ENCODE measurements at regions not wholly inside any gene's neighbourhood (a gene's known extent, or its start where the extent isn't known, plus 50 kb on each side); places are given as distances from the start of the nearest gene placed in this dataset.

GRCh38 chr12:47353508-47353907 lies 273.7 kb upstream of the AMIGO2 start:
- no peak for DNase-seq

DNA sequence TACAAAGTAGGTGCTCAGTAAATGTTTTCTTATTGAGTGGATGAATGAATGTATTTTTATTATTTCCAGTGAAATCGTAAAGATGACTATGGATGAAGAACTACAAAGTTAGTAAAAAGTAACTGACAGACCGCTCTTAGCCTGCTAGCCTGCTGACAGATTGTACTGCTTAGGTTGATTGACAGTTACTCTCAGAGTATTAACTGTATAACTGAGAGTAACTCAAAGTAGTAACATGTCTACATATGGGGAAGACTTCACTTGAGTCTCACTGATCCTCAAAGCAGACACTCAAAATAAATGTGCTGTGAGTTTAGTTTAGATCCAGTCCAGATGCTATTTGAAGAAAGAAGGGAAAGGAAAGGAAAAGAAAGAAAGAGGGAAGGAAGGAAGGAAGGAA lies 272.3 kb upstream of the AMIGO2 start:
- Histone ChIP-seq H3K27me3 (ENCODE audit: insufficient read depth) (peaks cover 22% of the 10 kb centered on the region; the same call in 1 of the 2 replicates), H3F3A (replicated peaks; ENCODE audit: insufficient read depth) (no peaks in the 10 kb centered on the region), H3K4me3 (ENCODE audit: low read depth in 2 of 2, low read length in 1 of 2) (no peak overlapping the region), H3K4me1 (ENCODE audit: control insufficient read depth in 1 of 2, insufficient read depth in 2 of 2, low read depth in 1 of 2, low read length in 1 of 2) (no peaks in the 10 kb centered on the region), H2AFZ (ENCODE audit: low read depth) (no peak overlapping the region), H3K9me3 (no peaks in the 10 kb centered on the region), H3K9ac (no peak overlapping the region), H3K4me2 (no peak overlapping the region), H3K9me2 (no peaks in the 10 kb centered on the region), H3K79me2 (ENCODE audit: insufficient read depth) (no peaks in the 10 kb centered on the region), H4K20me1 (ENCODE audit: insufficient read depth) (no peaks in the 10 kb centered on the region), H3K27ac (ENCODE audit: low read depth in 2 of 2, low read length in 1 of 2) (no peak overlapping the region), H3K36me3 (replicated peaks in 1 of 2; ENCODE audit: control insufficient read depth in 1 of 2, insufficient read depth in 2 of 2, low read length in 1 of 2) (no peaks in the 10 kb centered on the region)
- TF ChIP-seq POLR2AphosphoS5 (IDR thresholded peaks at IDR 0.05; ENCODE audit: low read depth, low read length) (no peak), RAD21 (IDR thresholded peaks at IDR 0.05; ENCODE audit: low read length) (no peak), YY1 (IDR thresholded peaks at IDR 0.05; ENCODE audit: low read depth) (no peak), REST (IDR thresholded peaks at IDR 0.05; ENCODE audit: low read depth, low read length) (no peak), SIN3A (IDR thresholded peaks at IDR 0.05; ENCODE audit: borderline replicate concordance, low read depth, low read length) (no peak), MEF2A (IDR thresholded peaks at IDR 0.05; ENCODE audit: borderline replicate concordance, low read depth) (no peak), FOXM1 (IDR thresholded peaks at IDR 0.05; ENCODE audit: low read depth) (no peak), RCOR1 (IDR thresholded peaks at IDR 0.05; ENCODE audit: low read length) (no peak)
- 26% methylated on average over 2 of the region's 2 CpGs for WGBS (ENCODE audit: low lambda C conversion rate)
- ChIA-PET POLR2A (no interaction called here), CTCF (no interaction called here)
- DNase-seq, result no peak

More at GRCh38 chr12:47353508-47353907, 273.7 kb upstream of the AMIGO2 start:
- Histone ChIP-seq H4K20me1 (ENCODE audit: insufficient read depth) (no peaks in the 10 kb centered on the region), H3K36me3 (replicated peaks in 1 of 2; ENCODE audit: control insufficient read depth in 1 of 2, insufficient read depth in 2 of 2, low read length in 1 of 2) (no peaks in the 10 kb centered on the region), H3K79me2 (ENCODE audit: insufficient read depth) (no peaks in the 10 kb centered on the region), H3K9ac (no peak overlapping the region), H3K4me2 (no peak overlapping the region), H3K9me3 (no peaks in the 10 kb centered on the region), H2AFZ (ENCODE audit: low read depth) (no peak overlapping the region), H3K27ac (ENCODE audit: low read depth in 2 of 2, low read length in 1 of 2) (no peak overlapping the region), H3F3A (replicated peaks; ENCODE audit: insufficient read depth) (no peaks in the 10 kb centered on the region), H3K9me2 (no peaks in the 10 kb centered on the region), H3K27me3 (ENCODE audit: insufficient read depth) (peaks cover 26% of the 10 kb centered on the region; the same call in 1 of the 2 replicates), H3K4me1 (ENCODE audit: control insufficient read depth in 1 of 2, insufficient read depth in 2 of 2, low read depth in 1 of 2, low read length in 1 of 2) (no peaks in the 10 kb centered on the region), H3K4me3 (ENCODE audit: low read depth in 2 of 2, low read length in 1 of 2) (no peak overlapping the region)
- POLR2A ChIA-PET, result no interaction called here
- WGBS (ENCODE audit: low lambda C conversion rate), result 22% methylated on average over 6 of the region's 6 CpGs
- CTCF ChIA-PET, result no interaction called here
- TF ChIP-seq, protein P1, sequence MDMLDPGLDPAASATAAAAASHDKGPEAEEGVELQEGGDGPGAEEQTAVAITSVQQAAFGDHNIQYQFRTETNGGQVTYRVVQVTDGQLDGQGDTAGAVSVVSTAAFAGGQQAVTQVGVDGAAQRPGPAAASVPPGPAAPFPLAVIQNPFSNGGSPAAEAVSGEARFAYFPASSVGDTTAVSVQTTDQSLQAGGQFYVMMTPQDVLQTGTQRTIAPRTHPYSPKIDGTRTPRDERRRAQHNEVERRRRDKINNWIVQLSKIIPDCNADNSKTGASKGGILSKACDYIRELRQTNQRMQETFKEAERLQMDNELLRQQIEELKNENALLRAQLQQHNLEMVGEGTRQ (IDR thresholded peaks at IDR 0.05; ENCODE audit: borderline replicate concordance, low read depth, low read length), result no peak
- TF ChIP-seq RCOR1 (IDR thresholded peaks at IDR 0.05; ENCODE audit: low read length) (no peak), GABPA (IDR thresholded peaks at IDR 0.05; ENCODE audit: low read depth) (no peak)
- TF ChIP-seq, protein P2, sequence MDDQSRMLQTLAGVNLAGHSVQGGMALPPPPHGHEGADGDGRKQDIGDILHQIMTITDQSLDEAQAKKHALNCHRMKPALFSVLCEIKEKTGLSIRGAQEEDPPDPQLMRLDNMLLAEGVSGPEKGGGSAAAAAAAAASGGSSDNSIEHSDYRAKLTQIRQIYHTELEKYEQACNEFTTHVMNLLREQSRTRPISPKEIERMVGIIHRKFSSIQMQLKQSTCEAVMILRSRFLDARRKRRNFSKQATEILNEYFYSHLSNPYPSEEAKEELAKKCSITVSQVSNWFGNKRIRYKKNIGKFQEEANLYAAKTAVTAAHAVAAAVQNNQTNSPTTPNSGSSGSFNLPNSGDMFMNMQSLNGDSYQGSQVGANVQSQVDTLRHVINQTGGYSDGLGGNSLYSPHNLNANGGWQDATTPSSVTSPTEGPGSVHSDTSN (IDR thresholded peaks at IDR 0.05), result no peak
- TF ChIP-seq, protein P3, sequence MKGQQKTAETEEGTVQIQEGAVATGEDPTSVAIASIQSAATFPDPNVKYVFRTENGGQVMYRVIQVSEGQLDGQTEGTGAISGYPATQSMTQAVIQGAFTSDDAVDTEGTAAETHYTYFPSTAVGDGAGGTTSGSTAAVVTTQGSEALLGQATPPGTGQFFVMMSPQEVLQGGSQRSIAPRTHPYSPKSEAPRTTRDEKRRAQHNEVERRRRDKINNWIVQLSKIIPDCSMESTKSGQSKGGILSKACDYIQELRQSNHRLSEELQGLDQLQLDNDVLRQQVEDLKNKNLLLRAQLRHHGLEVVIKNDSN (IDR thresholded peaks at IDR 0.05; ENCODE audit: borderline replicate concordance, low read depth), result no peak
- TF ChIP-seq, protein P4, sequence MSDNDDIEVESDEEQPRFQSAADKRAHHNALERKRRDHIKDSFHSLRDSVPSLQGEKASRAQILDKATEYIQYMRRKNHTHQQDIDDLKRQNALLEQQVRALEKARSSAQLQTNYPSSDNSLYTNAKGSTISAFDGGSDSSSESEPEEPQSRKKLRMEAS (IDR thresholded peaks at IDR 0.05; ENCODE audit: low read depth), result no peak

Measured in SK-N-SH (cell line).